Glutamatergic neuron (in vitro differentiated cells): ENCODE measurements at regions not wholly inside any gene's neighbourhood (a gene's known extent, or its start where the extent isn't known, plus 50 kb on each side); places are given as distances from the start of the nearest gene placed in this dataset.

Experiments
- DNase-seq: peaks from one replicate; pipeline ENCODE4 v3.0.0; 2022
- H3K27ac Mint-ChIP-seq: one replicate; pipeline ENCODE4 v1.8.0; 2020; ENCODE audit warnings: mild to moderate bottlenecking, mixed read lengths, inconsistent platforms; ENCODE audit not compliant: unreplicated experiment
- H3K27me3 Mint-ChIP-seq: one replicate; pipeline ENCODE4 v1.8.0; 2020; ENCODE audit warnings: mild to moderate bottlenecking, moderate library complexity, mixed read lengths, inconsistent platforms; ENCODE audit not compliant: unreplicated experiment
- H3K36me3 Mint-ChIP-seq: one replicate; pipeline ENCODE4 v1.8.0; 2020; ENCODE audit warnings: mild to moderate bottlenecking, mixed read lengths, inconsistent platforms; ENCODE audit not compliant: unreplicated experiment
- H3K4me1 Mint-ChIP-seq: one replicate; pipeline ENCODE4 v1.8.0; 2020; ENCODE audit warnings: mild to moderate bottlenecking, low read depth, mixed read lengths, inconsistent platforms; ENCODE audit not compliant: unreplicated experiment
- H3K4me3 Mint-ChIP-seq: one replicate; pipeline ENCODE4 v1.8.0; 2020; ENCODE audit warnings: mild to moderate bottlenecking, mixed read lengths, inconsistent platforms; ENCODE audit not compliant: unreplicated experiment
- H3K9me3 Mint-ChIP-seq: one replicate; pipeline ENCODE4 v1.8.0; 2020; ENCODE audit warnings: mild to moderate bottlenecking, moderate library complexity, mixed read lengths, inconsistent platforms; ENCODE audit not compliant: unreplicated experiment
- CTCF ChIP-seq: fragments of 200-600 bp; sonication (generic); IDR thresholded peaks from one replicate; pipeline ENCODE4 v1.5.0; 2021; ENCODE audit not compliant: partially characterized antibody, unreplicated experiment

DNA sequence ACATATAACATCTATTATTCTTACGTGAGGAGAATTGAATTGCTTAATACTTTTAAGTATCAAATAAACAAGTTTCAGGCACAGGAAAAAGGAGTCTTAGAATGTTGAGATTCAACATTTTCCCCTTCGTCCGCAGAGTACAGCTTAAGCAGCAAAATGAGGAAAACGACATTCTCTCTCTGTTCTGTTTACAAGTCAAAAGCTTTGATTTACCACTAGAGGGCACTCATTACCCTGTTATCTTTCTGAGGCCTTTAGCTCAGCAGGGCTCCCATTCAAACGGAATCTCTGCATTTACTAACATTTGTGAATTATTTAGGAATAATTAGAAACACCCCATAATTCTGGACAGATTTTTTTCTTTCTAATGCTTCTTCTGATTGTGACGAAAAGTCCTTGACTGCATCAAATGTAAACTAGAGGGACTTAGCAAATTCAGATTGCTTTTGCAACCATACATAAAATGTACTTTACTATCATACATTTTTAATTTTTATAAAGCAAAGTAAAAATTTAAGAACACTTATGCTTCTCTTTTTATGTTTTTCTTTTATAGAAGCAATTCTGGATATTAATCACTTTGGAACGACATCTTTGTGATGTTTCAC lies 75.0 kb downstream of the JRKL start:
- no peak overlapping the region for H3K4me3 Mint-ChIP-seq
- DNase-seq, result no peak
- no peaks in the 10 kb centered on the region for H3K27me3 Mint-ChIP-seq
- TF ChIP-seq CTCF, result peak; percentile 84
- H3K27ac Mint-ChIP-seq, result no peak overlapping the region
- H3K36me3 Mint-ChIP-seq, result no peaks in the 10 kb centered on the region
- H3K9me3 Mint-ChIP-seq, result no peaks in the 10 kb centered on the region
- peaks cover 2% of the 10 kb centered on the region for H3K4me1 Mint-ChIP-seq

- no peak overlapping the region for H3K27ac Mint-ChIP-seq
- no peak for DNase-seq
- H3K36me3 Mint-ChIP-seq, result no peaks in the 10 kb centered on the region
- no peaks in the 10 kb centered on the region for H3K9me3 Mint-ChIP-seq
- H3K4me3 Mint-ChIP-seq, result no peak overlapping the region
- TF ChIP-seq CTCF, result no peak
- H3K4me1 Mint-ChIP-seq, result peaks cover 2% of the 10 kb centered on the region
- no peaks in the 10 kb centered on the region for H3K27me3 Mint-ChIP-seq
These were observed 75.7 kb downstream of the JRKL start for GRCh38 chr11:96465512-96465911.

- no peak for DNase-seq
- no peaks in the 10 kb centered on the region for H3K9me3 Mint-ChIP-seq
- no peak for TF ChIP-seq CTCF
- no peak overlapping the region for H3K27ac Mint-ChIP-seq
- no peak overlapping the region for H3K4me3 Mint-ChIP-seq
- no peaks in the 10 kb centered on the region for H3K27me3 Mint-ChIP-seq
- H3K4me1 Mint-ChIP-seq, result peaks cover 2% of the 10 kb centered on the region
- no peaks in the 10 kb centered on the region for H3K36me3 Mint-ChIP-seq
These were observed 76.8 kb downstream of the JRKL start for GRCh38 chr11:96466607-96467006.

DNA sequence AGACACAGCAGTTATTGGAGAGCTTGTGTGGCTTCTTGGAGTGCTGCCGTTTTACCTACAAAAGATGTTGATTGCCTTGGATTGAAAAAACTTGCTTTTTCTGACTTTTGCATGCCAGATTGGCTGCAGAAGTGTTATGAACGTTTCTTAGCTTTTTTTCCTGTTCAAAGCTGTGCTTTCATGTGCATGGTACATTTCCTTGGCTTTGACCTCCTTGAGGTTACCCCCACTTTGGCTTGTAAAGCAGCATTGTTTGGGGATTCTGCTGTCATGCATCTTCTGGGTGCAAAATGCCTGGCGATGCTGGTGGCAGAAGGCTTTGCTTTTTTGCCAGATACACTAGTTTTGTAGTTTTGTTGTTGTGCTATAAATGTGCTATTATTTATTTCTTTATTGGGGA lies 80.0 kb downstream of the JRKL start:
- no peak for TF ChIP-seq CTCF
- H3K27me3 Mint-ChIP-seq, result no peaks in the 10 kb centered on the region
- peaks cover 2% of the 10 kb centered on the region for H3K4me1 Mint-ChIP-seq
- DNase-seq, result no peak
- no peak overlapping the region for H3K4me3 Mint-ChIP-seq
- H3K9me3 Mint-ChIP-seq, result peaks cover 6% of the 10 kb centered on the region
- H3K27ac Mint-ChIP-seq, result no peak overlapping the region
- H3K36me3 Mint-ChIP-seq, result peaks cover 13% of the 10 kb centered on the region

- no peak for DNase-seq
- TF ChIP-seq CTCF, result no peak
- Mint-ChIP-seq H3K27me3 (no peaks in the 10 kb centered on the region), H3K36me3 (peaks cover 13% of the 10 kb centered on the region), H3K4me1 (peaks cover 2% of the 10 kb centered on the region), H3K4me3 (no peak overlapping the region), H3K27ac (no peak overlapping the region), H3K9me3 (peaks cover 6% of the 10 kb centered on the region)
These were observed 80.7 kb downstream of the JRKL start for GRCh38 chr11:96470521-96470920.
